Stromal cell of bone marrow (primary cell): ENCODE measurements at regions not wholly inside any gene's neighbourhood (a gene's known extent, or its start where the extent isn't known, plus 50 kb on each side); places are given as distances from the start of the nearest gene placed in this dataset.

Experiments used
- DNase-seq: peaks from one replicate; pipeline ENCODE4 v3.0.0-alpha.2; 2012; ENCODE audit warnings: low read depth

DNA sequence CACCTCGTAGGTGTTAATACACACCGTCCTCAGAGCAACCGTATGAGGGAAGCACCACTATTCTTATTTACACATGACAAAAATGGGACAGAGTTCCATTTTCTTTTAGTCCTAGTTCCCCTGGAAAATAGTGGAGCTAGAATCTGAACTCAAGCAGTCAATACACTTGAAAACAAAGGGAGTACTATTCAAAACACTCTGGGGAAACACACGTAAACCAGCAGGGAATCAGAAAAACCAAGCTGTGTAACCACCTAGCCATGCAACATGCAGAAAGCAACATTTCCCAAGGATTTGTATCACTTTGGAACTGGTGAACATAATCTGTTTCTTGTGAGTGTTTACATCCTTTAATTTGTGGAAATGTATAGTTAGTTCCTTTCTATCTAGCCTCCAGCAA is 208.2 kb downstream of the UBE2E3 start:
- DNase-seq: no peak

DNA sequence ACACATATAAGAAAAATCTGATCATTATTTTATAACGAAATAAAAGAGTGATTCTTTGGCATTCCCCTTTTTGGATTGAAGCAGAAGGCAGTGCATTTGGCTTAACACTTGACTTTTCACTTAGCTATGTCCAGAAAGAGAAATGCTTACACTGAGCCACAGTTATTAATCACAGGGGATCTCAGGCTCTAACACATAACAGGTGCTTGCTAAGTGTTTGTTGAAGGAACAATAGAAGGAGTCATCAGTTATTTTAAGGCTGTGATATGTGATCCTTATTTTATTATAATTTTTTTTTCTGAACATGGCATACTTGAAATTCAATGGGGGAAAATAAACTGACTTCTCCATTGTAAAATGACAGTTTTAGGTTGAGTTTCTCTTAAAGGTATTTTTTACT is 209.5 kb downstream of the UBE2E3 start:
- no peak for DNase-seq

DNA sequence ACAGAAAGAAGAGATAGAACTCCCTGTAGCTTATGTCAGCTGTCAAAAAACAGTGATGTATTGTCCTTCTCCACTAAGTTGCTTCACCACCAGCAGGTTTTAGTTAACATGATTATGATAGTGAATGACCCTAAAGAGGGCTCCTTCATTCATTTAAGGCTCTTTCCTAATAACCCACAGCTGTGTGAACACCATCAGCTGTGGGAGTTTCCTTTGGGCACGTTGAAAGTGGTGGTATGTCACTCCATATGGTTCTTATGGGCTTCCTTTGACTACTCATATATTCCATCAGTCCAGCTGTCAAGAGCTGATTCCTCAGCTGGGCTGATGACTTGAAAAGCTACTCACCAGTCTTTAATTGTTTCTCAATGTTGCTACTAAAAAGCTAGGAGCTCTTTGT is 210.3 kb downstream of the UBE2E3 start:
- no peak for DNase-seq

DNA sequence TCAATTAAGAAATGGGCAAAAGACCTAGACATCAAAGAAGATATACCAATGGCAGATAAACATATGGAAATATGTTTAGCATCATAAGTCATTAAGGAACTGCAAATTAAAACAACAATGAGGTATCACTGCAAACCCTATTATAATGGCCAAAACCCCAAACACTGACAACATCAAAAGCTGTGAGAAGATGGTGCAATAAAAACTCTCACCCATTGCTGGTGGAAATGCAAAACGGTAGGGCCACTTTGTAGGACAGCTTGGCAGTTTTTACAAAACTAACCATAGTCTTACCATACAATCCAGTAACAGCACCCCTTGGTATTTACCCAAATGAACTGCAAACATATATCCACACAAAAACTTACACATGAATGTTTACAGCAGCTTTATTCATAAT is 213.1 kb downstream of the UBE2E3 start:
- DNase-seq: no peak

DNA sequence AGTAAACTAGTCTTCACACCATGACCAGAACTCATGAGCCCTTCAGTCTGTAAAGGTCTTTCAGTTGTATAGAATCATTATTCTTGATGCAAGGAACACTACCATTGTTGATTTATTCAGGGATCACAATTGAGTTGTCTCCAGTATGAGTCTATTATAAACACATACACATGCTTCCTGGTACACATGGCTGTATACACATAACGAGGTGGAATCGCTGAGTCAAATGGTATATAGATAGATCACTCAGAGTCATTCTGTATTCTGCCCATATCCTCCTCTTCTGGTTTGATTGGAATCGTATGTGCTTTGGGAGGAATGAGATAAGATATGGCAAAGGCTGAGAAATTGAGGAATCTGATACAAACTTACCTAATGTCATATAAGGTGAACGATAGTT is 216.0 kb downstream of the UBE2E3 start:
- no peak for DNase-seq

DNA sequence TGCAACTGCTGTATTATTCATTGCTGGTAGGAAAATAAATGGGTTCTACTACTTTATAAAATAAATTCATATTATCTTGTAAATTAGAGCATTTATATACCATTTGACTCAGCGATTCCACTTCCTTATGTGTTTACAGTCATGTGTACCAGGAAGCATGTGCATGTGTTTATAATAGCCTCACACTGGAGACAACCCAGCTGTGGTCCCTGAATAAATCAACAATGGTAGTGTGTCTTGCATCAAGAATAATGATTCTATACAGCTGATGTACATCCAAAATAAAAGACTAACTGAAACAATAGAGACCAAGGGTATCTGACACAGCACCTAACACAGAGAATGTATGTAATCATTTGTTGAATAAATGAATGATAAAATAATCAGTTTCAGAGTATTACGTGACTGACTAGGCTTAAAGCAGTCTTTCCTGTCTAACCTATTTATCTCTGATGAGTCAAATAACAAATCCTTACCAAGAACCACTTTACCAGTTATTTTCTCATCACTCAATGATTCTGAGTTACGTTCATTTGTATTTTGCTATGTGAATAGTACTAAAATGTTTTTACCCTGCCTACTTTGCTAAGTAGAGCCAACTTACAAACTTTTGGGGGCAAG is 216.8 kb downstream of the UBE2E3 start:
- DNase-seq: no peak

DNA sequence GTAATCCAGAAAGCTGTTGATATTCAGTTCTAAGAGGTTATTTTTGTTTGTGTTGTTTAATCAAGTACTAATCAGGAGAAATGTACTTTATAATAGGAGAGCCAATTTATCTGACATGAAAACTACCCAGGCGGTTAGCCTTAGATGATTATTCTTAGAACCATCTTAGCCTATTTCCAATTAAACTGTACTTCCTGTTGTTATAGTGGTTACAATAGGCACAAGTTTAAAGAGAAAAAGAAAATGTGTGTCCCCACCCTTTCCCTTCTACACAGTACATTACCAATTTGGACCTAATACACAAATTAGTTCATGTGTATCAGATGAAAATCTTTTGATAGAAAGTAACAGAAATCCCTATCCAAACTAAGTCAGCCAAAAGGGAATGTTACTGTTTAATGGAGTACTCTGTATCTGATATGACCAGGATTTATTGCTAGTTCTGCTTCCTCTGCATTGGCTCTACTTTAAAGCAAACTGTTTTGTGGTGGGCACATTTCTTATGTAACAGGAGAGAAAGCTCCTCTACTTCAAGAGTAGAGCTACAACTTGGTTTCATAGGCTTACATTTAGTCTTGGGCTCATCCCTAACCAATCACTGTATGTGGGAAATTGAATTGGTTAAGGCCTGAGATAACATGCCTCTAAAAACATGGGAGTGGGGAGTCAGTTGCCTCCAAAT is 217.9 kb downstream of the UBE2E3 start:
- no peak for DNase-seq

DNA sequence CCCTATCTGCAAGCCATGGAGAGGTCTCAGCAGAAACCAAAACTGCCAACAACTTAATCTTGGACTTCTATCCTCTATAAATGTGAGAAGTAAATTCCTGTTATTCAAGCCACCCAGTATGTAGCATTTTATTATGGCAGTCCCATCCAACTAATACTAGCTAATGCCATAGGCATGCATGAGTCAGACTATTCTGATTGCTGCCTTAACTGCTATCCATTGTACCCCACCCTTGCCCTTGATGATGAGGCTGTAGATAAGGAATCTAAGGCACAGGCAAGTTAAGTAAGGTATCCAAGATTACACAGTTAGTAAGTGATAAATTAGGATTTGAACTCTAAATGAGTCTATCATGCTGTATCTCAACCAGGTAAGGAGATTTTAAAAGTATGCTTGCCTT is 223.0 kb downstream of the UBE2E3 start:
- DNase-seq: peak; percentile 57

DNA sequence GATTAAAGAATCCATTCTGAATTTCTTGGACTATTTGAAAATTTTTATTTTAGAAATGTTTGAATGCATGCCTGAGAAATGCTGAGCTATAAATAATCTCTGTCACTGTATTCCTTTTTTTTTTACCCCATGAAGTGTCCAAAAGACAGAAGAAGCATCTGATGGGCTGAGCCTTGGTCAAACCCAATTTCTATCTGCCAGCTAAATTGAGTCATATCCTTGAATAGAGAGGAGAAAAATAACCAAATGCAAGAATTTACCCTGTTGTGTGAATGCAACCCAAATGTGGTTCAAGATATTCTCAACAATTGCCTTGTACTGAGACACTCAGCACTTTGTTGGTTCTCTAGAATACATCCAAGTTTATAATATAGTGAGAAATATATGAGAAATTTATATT is 223.5 kb downstream of the UBE2E3 start:
- peak; percentile 36 for DNase-seq

DNA sequence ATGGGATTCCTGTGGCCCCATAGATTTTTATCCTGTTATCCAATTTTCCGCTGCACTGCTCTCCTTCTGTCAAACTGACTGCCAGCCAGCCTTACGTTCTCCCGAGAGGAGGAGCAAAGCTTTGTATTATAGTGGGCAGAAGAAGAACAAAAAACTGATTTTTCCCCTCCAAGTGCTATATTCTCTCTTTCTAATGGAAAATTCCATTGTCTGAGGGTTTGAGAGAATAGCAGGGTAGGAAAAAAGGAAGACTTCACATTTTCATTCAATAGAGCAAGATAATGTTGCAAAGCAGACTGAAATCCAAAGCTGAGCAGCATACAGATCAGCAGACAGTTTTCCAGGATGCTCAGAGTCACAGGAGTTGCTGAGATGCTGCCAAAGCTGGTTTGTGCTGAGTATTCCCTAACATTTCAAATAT is 238.0 kb downstream of the UBE2E3 start:
- DNase-seq: no peak

DNA sequence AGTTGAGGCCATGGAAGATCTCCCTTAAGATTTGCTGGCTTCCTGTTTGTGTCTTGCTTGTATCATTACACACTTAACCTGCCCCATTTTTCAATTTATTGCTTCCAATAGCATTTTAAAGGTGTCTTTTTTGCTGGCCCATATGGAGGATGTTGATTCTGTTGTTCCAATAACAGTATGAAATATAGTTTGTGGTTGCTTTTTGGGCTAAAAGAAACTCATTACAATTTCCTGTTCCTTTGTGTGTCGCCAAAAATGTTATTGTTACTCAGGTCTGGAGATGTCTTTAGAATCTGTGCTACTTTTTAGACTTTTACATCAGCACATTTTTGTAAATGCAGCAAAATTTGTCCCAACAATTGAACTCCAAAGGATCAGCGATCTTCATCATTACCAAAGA is 234.0 kb upstream of the ITGA4 start:
- DNase-seq: no peak

DNA sequence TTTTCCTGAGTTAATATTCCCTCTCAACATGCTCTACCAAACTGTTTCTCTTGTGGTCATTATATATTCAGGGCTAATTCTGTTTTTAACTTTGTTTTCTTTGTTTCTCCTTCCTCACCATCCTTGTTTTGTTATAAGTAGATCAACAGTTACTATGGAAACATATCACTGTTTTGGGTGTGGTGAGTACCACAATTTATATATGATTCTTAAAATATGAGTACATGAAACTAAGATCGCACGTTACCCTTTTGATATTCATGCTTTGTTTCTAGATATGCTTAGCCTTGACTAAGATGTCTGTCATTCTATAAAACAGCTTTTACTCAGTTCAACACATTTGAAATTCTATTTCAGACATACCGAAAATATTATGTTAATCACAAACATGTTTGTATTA is 232.3 kb upstream of the ITGA4 start:
- DNase-seq: no peak

DNA sequence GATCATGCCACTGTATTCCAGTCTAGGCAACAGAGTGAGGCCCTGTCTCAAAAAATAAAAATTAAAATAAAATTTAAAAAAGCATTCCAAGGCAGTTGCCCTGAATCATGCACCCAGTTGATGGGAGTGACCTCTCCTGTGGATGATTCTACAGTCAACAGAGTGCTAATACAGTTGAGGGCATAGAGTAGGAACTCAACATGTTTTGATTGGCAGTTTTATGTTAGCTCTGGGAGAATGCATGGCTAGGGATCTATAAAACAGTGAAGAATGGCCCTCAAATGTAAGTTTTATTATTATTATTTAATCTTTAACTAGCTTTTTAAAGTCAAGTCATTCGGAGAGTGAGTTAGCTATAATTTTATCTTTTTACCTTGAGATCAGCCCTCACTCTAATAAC is 228.5 kb upstream of the ITGA4 start:
- no peak for DNase-seq

DNA sequence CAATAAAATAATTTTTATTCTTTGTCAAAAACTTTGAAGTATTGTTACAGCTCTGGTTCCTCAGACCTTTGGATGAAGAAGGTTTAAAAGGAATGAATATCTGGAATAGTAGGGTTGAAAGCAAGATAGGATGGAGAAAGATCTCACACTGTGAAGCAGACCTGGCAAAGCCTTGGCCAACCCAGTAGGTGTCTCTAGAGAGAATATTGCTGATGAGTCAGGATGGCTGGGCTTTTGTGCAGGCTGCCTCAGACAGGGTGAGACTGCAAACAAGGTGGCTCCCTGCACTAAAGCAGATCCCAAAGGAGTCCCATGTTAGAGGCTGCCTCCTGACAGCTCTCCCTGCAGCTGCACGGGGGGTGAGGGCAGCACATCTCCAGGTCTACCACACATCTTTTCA is 226.0 kb upstream of the ITGA4 start:
- no peak for DNase-seq

DNA sequence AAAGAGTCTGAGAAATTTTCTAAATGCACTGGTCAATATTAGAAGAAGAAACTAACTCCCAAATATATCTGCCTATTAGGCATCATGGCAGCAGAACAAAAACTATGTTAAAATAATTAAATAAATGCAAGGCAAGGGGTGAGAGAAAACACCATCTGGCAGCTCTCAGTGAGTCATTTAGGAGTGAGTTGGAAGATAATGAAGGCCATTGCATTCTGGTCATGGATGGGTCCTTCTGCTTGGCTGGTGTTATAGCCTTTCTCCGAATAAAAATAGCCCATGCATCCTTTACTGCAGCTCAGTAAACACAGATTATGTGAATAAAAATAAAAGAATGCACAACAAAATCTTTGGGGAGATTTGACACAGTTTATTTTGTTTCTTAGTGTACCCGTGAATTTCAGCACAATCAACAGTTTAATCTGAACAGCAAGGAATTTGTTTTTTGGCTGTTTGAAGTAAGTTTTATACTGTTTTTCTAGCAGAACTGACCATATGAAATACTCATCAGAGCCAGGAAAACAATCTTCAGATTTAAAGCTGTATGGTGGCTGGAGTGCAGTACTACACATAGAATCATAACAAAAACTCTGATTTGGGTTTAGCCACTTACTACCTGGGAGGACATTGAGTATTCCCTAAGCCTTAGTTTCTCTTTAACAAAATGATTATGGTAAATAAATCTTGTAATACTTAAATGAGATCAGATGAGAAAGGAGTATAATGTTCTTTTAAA is 225.1 kb upstream of the ITGA4 start:
- DNase-seq: no peak

DNA sequence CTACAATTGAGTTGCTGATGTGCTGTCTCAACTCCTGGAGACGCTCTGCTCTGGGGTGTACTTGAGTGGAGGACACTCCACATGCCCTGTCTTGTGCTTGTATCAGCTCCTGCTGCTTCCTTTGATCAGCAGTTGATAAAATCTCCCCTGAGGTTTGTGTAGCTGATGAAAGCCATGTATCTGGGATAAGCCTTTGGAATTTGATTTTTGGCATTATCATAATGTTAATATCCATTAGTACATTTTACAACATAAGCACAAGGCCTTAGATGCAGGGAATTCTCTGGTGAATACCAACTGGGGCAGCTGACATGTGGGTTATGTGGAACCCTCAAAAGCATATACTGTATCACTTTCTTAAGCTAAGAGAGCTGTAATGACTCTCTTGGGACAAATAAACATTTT is 222.7 kb upstream of the ITGA4 start:
- DNase-seq: no peak

DNA sequence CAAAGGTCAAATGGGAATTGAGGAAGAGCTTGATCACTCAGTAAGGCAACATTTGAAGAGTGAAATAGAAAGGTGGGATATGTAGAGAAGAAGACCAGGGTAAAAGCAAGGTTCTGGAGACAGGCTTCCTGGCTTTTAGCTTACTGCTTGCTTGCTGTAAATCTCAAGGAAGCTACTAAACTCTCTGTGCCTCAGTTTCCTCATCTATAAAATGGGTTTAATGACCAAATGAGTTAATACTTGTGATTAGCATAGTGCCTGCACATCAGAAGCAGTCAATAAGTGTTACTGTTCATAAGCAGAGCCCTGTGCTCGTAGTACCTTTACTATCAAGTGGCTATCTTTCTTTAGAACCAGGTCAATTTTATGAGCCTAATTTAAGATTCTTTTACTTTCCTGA is 222.2 kb upstream of the ITGA4 start:
- DNase-seq: no peak

DNA sequence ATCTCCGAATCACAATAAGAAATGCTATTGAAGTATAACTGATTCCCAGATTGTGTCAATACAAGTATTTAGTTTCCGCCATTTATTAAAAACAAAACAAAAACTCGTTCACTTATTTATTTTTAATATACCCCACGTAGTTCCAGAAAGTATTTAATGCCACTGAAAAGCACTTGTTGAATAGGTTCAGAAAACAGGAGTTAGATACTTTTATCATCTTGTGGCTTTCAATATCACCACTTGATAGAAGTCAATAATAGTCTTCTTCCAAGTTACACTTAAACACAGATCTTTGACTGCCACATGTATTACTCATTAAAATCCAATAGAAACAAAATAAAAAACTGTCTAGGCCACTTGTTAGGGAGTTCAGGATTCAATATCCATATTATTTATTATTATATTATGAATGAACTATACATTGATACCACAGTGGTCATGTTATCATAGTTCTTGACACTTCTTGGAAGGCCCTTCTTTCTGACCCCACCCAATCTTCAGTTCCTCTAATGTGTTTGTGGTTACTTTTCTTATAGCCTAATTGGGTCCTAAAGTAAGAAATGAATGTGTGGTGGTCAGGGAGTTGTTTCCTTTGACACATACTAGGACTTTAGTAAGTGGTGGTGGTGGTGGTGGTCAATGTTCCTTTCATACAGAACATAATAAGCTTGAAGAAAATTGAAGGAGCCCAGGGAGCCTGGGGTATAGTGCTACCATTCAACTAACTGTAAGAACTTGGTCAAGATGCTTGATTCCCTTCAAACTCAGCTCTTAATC is 221.3 kb upstream of the ITGA4 start:
- no peak for DNase-seq

DNA sequence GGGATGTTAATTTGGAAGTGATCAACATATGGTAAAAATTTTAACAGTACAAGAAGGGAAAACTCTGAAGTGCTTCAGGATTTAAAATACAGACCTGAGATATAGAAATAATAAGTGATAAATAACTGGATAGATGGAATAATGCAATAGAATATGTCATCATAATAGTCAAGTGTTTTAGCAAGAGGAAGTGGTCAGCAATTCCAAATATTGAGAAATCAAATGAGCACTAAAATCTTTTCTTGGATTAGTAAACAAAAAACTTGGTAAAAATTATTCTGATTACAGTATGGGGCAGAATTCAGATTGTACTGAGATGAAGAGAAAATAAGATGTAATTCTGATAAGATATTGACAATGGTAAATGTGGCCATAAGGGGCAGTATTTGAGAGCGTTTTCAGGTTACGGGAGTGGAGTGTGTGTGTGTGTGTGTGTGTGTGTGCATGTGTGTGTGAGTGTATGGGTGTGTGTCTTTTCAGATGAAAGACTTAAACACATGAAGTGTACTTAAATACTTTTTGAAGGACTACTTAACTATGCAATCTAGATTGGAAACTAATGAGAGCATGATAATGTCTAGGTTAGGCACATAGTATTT is 217.9 kb upstream of the ITGA4 start:
- DNase-seq: no peak

DNA sequence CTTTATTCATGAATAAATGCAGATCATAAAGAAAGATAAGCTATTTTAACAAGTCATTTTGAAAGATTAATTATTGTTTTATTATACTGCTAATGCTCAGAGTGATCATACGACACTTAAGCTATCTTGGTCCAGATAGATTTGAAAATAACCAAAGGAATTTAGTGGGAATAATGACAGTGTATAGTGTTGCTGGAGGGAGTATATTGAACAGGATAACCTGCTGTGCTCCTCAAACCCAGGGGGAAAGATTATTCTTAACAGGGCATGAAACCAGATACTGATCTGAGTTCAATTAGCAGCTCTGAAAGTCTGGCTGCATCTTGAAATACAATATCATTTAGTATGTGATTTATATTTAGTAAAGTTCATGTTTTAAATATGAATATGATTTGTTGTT is 216.3 kb upstream of the ITGA4 start:
- no peak for DNase-seq

DNA sequence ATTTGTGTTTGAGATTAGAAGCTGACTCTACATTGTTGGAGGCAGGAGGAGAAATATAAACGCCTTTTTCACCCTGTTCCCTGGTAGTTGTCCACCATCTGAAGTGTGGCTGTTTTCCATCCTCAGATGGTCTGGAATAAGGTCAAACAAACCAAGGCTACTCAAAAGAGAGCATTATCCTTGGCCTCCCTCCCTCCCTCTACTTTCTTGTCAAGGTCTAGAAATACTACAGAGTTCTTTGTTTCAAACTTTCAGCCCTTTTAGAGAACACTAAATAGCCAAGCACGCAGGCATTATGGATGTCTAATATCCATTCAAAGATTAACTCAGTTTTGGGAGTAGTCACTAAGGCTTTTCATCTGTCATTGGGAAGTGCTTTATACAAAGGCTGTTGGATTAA is 215.8 kb upstream of the ITGA4 start:
- DNase-seq: no peak

DNA sequence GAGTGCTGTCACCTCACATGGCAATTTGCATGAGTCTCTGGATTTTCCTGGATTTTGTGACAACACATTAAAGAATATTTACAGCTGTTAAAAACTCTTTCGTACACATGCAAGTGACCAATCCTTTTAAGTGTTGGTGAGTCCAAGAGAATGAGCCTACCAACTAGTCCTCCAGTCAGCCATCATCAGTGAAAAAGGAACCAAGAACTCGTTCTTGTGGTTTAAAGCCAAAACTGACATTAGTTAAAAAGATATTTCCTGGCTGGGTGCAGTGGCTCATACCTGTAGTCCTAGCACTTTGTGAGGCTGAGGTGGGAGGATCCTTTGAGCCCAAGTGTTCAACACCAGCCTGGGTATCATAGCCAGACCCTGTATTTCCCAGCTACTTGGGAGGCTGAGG is 215.4 kb upstream of the ITGA4 start:
- DNase-seq: no peak
